Smooth muscle cell (in vitro differentiated cells): ENCODE measurements at regions not wholly inside any gene's neighbourhood (a gene's known extent, or its start where the extent isn't known, plus 50 kb on each side); places are given as distances from the start of the nearest gene placed in this dataset.

ENCODE experiments used
- DNase-seq: peaks from one replicate; lab custom pipeline; 2025; ENCODE audit not compliant: unreplicated experiment; lab: John Stamatoyannopoulos, UW
- H2AFZ ChIP-seq: fragments of 200-600 bp; sonication (generic); 2 replicates; pipeline ENCODE4 v1.6.0; 2016; ENCODE audit warnings: antibody characterized with exemption, low read depth, mild to moderate bottlenecking
- H3F3A ChIP-seq: fragments of 200-600 bp; sonication (generic); 2 replicates; pipeline ENCODE4 v1.6.0; 2017; ENCODE audit warnings: antibody characterized with exemption, low read depth
- H3K27ac ChIP-seq: fragments of 200-600 bp; sonication (generic); 2 replicates; pipeline ENCODE4 v1.5.1; 2016; ENCODE audit warnings: low read depth, mild to moderate bottlenecking
- H3K27me3 ChIP-seq: fragments of 200-600 bp; sonication (generic); 2 replicates; pipeline ENCODE4 v1.6.1; 2016; ENCODE audit warnings: low read depth, mild to moderate bottlenecking
- H3K36me3 ChIP-seq: fragments of 200-600 bp; sonication (generic); 2 replicates; pipeline ENCODE4 v1.5.1; 2016; ENCODE audit warnings: low read depth
- H3K4me1 ChIP-seq: fragments of 200-600 bp; sonication (generic); 2 replicates; pipeline ENCODE4 v1.5.1; 2016; ENCODE audit warnings: low read depth
- H3K4me2 ChIP-seq: fragments of 200-600 bp; sonication (generic); 2 replicates; pipeline ENCODE4 v1.6.0; 2016; ENCODE audit warnings: mild to moderate bottlenecking
- H3K4me3 ChIP-seq: fragments of 200-600 bp; sonication (generic); 2 replicates; pipeline ENCODE4 v1.5.1; 2016; ENCODE audit warnings: mild to moderate bottlenecking
- H3K79me2 ChIP-seq: fragments of 200-600 bp; sonication (generic); 2 replicates; pipeline ENCODE4 v1.6.0; 2016; ENCODE audit warnings: low read depth, mild to moderate bottlenecking
- H3K9ac ChIP-seq: fragments of 200-600 bp; sonication (generic); 2 replicates; pipeline ENCODE4 v1.6.0; 2016; ENCODE audit warnings: low read depth
- H3K9me3 ChIP-seq: fragments of 200-600 bp; sonication (generic); replicated peaks from 2 replicates; pipeline ENCODE4 v1.5.1; 2016; ENCODE audit warnings: low read depth
- H4K20me1 ChIP-seq: fragments of 200-600 bp; sonication (generic); 2 replicates; pipeline ENCODE4 v1.6.0; 2016; ENCODE audit warnings: low read depth
- WGBS: methylation state at CpG from one replicate; pipeline ENCODE4 v1.1.7; 2016; ENCODE audit warnings: low lambda C conversion rate; 5-methylcytosine and 5-hydroxymethylcytosine counted together
- TF ChIP-seq, protein P1 (sequence below): fragments of 200-600 bp; sonication (generic); IDR thresholded peaks from 2 replicates; pipeline ENCODE4 v1.5.1; 2017; ENCODE audit warnings: borderline replicate concordance, mild to moderate bottlenecking, antibody characterized with exemption; ENCODE audit not compliant: insufficient read depth, poor library complexity, severe bottlenecking

DNA sequence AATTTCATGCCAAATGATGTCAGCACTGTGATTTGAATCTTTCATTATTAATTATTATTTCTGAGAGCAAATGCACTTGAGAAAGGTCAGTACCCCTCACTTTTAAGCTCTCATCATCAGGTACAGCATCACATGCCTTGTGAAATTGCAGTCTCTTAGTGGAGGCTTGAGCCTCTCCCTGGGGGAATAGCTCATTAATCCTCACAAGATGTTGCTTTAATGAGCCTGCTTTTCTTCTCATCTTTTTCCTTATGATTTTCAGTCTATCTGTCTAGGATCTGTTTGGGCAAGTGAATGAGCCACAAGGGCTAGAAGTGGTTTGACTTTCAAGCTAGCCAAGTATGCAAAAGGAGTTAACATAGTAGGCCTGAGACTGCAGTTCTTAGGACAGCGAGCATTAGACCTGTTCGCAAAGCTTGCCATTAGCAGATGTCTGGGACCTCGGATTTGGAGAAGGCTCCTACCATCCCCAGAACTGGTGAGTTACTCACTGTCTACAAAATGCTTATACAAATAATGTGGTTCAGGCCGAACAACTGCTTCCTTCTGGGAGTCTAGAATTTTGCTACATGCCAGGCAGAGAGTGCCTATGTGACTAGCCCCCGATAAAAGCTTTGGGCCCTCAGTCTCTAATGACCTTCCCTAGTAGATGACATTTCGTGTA, 174.5 kb downstream of the IL15 start:
- no peaks in the 10 kb centered on the region for H3K79me2 ChIP-seq
- WGBS, result 74% methylated on average over 6 of the region's 6 CpGs

DNA sequence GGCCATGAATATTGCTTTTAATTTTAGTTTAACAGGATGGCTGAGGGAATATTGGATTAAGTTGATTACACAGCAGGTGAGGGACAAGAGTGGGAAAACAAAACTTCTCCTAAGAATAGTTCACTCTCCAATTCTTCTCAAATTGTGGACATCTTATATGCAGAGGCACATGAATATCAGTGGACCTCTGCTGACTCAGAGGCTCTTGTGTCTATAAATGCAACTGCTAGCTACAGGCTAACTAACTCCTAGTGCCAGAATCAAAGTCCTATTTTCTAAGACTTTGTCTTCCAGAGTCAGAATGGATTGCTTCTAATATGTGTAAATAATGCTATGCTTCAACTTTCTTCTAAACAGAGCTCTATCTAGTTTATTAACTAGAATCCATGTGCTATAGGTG, 175.8 kb downstream of the IL15 start:
- no peak overlapping the region for H3K4me3 ChIP-seq
- peak overlapping the region; percentile 18 for H2AFZ ChIP-seq
- H4K20me1 ChIP-seq, result no peaks in the 10 kb centered on the region
- TF ChIP-seq, protein P1, sequence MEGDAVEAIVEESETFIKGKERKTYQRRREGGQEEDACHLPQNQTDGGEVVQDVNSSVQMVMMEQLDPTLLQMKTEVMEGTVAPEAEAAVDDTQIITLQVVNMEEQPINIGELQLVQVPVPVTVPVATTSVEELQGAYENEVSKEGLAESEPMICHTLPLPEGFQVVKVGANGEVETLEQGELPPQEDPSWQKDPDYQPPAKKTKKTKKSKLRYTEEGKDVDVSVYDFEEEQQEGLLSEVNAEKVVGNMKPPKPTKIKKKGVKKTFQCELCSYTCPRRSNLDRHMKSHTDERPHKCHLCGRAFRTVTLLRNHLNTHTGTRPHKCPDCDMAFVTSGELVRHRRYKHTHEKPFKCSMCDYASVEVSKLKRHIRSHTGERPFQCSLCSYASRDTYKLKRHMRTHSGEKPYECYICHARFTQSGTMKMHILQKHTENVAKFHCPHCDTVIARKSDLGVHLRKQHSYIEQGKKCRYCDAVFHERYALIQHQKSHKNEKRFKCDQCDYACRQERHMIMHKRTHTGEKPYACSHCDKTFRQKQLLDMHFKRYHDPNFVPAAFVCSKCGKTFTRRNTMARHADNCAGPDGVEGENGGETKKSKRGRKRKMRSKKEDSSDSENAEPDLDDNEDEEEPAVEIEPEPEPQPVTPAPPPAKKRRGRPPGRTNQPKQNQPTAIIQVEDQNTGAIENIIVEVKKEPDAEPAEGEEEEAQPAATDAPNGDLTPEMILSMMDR, result no peak
- peaks cover 11% of the 10 kb centered on the region for H3K4me1 ChIP-seq
- no peaks in the 10 kb centered on the region for H3K79me2 ChIP-seq
- no peak overlapping the region for H3K27ac ChIP-seq
- H3K36me3 ChIP-seq, result no peaks in the 10 kb centered on the region
- H3K9me3 ChIP-seq, result no peaks in the 10 kb centered on the region
- no peak overlapping the region for H3K4me2 ChIP-seq
- H3K27me3 ChIP-seq, result no peaks in the 10 kb centered on the region
- H3F3A ChIP-seq, result no peaks in the 10 kb centered on the region
- no peak for DNase-seq
- H3K9ac ChIP-seq, result no peak overlapping the region

More for the DNA sequence above, 174.5 kb downstream of the IL15 start:
- TF ChIP-seq, protein P1, result no peak
- no peaks in the 10 kb centered on the region for H3K27me3 ChIP-seq
- H3K4me2 ChIP-seq, result no peak overlapping the region
- H3F3A ChIP-seq, result no peaks in the 10 kb centered on the region
- H3K36me3 ChIP-seq, result no peaks in the 10 kb centered on the region
- no peak overlapping the region for H2AFZ ChIP-seq
- no peak overlapping the region for H3K27ac ChIP-seq
- no peaks in the 10 kb centered on the region for H3K9me3 ChIP-seq
- H3K4me1 ChIP-seq, result peaks cover 11% of the 10 kb centered on the region
- H3K9ac ChIP-seq, result no peak overlapping the region
- no peak for DNase-seq
- H3K4me3 ChIP-seq, result no peak overlapping the region
- H4K20me1 ChIP-seq, result no peaks in the 10 kb centered on the region

DNA sequence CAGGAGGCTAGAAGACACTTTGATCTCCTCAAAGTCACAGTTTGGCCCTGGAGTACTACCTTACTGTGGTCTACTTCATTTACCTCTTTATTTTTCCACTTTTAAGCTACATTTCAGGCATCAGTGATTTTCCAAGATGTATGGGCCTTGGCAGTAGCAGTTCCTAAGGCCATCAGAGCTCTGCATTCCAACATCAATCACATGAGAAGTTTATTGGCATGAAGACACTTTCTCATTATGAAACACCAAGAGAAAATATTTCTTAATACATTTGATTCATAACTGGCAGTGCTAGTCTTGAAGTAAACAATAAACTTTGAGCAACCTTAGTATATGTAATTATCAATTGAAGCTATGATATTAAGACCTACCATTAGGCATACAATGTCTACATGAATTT, 178.1 kb downstream of the IL15 start:
- Histone ChIP-seq H3K9ac (no peak overlapping the region), H3K79me2 (no peaks in the 10 kb centered on the region), H3K4me3 (no peak overlapping the region), H3K9me3 (no peaks in the 10 kb centered on the region), H3K36me3 (no peaks in the 10 kb centered on the region), H3K4me2 (no peak overlapping the region), H3K27me3 (no peaks in the 10 kb centered on the region), H2AFZ (no peak overlapping the region), H3F3A (no peaks in the 10 kb centered on the region), H4K20me1 (no peaks in the 10 kb centered on the region), H3K4me1 (peaks cover 11% of the 10 kb centered on the region), H3K27ac (no peak overlapping the region)
- TF ChIP-seq, protein P1, result no peak
- no peak for DNase-seq

DNA sequence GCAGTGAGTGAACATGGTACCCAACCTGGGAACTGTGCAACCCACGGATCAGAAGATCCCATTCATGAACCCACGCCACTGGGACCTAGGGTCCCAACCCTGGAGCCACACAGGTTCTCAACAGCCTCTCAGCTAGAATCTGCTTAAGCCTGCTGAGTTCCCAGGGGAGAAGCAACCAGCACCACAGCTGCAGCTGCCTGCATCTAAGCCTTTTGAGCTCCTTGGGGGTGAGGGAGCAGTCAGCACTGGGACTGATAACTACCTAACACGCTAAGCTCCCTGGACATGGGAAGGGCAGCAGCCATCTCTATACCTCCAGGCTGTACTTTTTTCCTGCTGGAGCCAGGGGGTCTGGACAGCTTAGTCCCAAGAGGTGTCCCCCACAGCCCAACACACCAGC, 179.3 kb downstream of the IL15 start:
- H3K4me2 ChIP-seq, result no peak overlapping the region
- peaks cover 2% of the 10 kb centered on the region for H3K4me1 ChIP-seq
- no peaks in the 10 kb centered on the region for H3K9me3 ChIP-seq
- H3K27ac ChIP-seq, result no peak overlapping the region
- TF ChIP-seq, protein P1, result no peak
- 76% methylated on average over 3 of the region's 3 CpGs for WGBS
- no peaks in the 10 kb centered on the region for H3K27me3 ChIP-seq
- H3K36me3 ChIP-seq, result no peaks in the 10 kb centered on the region
- H3K9ac ChIP-seq, result no peak overlapping the region
- no peaks in the 10 kb centered on the region for H3F3A ChIP-seq
- no peak for DNase-seq
- no peak overlapping the region for H3K4me3 ChIP-seq
- H2AFZ ChIP-seq, result no peak overlapping the region
- no peaks in the 10 kb centered on the region for H4K20me1 ChIP-seq
- H3K79me2 ChIP-seq, result no peaks in the 10 kb centered on the region
